ENCODE measurements at regions not wholly inside any gene's neighbourhood (a gene's known extent, or its start where the extent isn't known, plus 50 kb on each side); places are given as distances from the start of the nearest gene placed in this dataset.

DNA sequence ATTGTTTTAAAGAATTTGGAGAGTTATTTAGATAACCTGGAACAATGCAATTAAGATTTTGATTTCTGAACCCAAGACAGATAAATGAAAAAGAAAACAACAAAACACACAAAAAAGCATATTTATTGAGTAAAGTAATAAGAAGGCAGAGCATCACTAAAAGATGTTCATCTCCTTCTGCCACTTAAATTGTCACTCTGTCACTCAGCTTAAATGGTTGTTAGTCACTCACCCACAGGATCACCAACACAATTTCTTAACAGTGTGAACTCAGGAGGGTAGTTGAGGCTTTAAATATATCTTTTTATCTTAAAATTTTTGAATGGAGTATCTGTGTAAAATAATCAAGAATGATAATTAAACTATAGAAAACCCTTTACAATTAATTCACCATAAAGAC, 1215.5 kb upstream of the PCDH20 start:
- DNase-seq (no peak), ATAC-seq (ENCODE audit: poor library complexity) (no peak)
- intact Hi-C loops (cut with DNase I), result no loop called here

DNA sequence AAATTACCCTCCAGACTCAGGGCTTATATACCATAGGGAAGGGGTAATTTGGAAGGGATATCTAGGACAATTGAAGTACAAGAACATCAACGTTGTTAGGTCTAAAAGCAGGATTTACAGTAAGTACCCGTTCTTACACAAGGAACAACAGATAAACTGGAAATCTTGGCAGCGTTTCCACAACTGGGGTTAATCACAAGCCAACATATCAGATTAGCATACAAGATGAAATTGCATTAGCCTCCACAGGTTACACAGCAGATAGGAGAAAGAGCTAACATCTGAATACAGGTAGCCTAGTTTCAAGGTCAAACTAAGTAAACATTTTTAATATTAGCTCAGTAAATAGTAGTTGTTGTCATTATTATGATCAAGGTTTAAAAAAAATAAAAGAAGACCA, 1214.0 kb upstream of the PCDH20 start:
- ATAC-seq (ENCODE audit: poor library complexity), result no peak
- intact Hi-C loops (cut with DNase I), result no loop called here
- no peak for DNase-seq

DNA sequence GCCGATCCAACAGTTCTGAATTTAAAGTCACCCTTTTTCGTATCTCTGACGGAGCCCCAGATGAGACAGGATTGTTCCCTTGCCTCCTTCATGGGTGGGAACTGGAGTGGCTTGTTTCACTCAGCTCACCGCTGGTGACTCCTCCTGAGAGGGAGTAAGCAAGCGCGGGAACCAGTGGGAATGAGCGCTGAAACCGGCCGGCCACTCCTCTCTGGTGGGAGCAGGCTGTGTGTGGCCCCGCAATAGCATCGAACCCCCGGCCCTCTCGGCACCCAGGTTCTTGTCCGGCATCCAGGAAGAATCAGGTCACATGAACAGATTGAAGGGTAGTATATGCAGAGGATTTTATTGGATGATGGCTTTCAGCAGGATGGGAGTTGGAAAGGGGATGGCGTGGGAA, 1211.6 kb upstream of the PCDH20 start:
- DNase-seq, result no peak
- intact Hi-C loops (cut with DNase I), result no loop called here
- no peak for ATAC-seq (ENCODE audit: poor library complexity)

DNA sequence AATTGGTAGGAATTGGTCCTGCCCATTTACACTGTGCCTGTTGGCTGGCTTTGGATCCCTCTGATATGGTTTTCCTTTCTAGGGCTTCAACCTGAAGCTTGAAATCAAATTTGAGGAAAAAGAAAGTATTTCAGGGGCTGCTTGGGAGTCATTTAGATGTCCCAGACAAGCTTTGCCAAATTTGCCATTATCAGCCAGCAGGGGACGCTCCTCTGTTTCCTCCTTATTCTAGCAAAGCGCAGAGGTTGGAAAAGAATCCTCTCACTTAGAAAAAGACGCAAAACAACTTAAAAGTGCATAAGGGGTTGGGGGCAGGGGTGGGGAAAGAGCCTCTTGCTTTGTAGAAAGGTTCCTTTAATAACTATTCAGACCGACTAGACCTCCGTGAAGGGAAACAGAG, 1211.1 kb upstream of the PCDH20 start:
- intact Hi-C loops (cut with DNase I), result no loop called here
- no peak for DNase-seq
- no peak for ATAC-seq (ENCODE audit: poor library complexity)

DNA sequence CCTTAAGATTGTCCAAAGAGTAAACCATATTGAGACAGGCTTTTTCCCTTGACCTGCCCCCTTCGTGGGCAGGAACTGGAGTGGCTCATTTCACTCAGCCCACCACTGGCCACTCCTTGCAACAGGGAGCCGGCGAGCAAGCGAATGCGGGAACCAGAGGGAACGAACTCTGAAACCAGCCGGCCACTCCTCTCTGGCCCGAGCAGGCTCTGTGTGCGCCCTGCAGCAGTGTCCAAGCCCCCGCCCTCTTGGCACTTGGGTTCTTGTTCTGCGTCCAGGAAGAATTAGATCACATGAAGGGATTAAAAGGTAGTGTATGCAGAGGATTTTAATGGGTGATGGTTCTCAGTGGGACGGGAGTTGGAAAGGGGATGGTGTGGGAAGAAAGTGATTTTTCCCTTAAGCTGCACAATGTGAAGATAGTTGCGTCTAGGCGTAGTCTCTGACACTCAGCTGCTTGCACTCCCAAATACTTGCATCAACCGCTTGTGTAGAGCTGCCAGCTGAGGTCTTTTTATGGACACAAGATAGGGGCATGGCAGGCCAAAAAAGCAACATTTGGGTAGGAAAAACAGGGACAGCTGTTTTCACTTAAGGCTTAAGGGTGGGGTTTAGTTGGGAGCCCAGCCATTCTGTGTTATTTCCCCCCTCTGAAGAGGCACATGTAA, 1209.7 kb upstream of the PCDH20 start:
- ATAC-seq (ENCODE audit: poor library complexity), result no peak
- DNase-seq, result no peak
- intact Hi-C loops (cut with DNase I), result no loop called here

DNA sequence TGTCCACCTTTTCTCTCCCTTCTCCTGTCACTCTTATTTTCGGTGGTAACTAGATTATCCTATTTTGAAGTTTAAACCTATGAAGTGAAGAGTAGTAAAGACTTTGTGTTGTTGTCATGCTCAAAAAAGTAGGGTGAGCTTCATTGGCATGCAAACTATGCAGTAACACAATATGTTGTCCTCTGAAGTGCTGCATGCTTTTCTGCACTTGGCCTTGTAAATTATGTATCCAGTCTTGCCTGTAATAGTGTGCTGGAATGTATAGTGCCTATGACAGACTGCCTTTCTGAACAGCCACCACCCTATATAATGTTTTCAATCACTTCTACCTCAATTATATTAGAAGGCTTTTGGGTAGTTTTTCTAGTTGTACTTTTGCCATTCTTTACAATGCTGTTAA, 1198.2 kb upstream of the PCDH20 start:
- no peak for DNase-seq
- no peak for ATAC-seq (ENCODE audit: poor library complexity)
- intact Hi-C loops (cut with DNase I), result no loop called here

DNA sequence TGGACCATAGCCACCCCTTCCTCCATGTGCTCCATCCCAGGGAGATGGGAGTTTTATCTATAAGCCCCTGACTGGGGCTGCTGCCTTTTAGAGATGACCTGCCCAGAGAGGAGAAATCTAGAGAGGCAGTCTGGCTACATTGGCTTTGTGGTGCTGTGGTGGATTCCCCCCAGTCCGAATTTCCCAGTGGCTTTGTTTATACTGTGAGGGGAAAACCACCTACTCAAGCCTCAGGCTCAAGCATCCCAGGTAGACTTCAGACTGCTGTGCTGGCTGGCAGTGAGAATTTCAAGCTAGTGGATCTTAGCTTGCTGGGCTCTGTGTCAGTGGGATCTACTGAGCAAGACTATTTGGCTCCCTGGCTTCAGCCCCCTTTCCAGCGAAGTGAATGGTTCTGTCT, 1195.7 kb upstream of the PCDH20 start:
- ATAC-seq (ENCODE audit: poor library complexity) (no peak), DNase-seq (no peak)
- intact Hi-C loops (cut with DNase I), result no loop called here

DNA sequence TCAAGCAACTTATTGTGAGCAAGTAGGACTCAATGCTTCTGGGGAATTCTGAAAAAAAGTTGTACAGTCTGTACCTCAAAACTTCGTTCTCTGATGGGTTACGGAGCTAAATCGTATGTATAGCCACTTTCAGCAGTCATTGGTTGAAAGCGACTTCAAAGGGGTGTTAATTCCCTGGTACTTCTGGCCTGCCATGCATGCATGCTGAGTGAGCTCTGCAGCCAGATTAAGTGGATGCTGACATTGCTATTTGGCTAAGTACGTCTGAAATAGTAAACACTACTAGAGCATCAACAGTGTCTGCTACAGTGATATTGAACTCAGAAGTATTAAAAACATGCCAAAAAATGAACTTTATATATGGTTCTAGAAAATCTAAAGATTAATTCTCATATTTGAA, 1183.1 kb upstream of the PCDH20 start:
- intact Hi-C loops (cut with DNase I), result no loop called here
- ATAC-seq (ENCODE audit: poor library complexity) (no peak), DNase-seq (no peak)

DNA sequence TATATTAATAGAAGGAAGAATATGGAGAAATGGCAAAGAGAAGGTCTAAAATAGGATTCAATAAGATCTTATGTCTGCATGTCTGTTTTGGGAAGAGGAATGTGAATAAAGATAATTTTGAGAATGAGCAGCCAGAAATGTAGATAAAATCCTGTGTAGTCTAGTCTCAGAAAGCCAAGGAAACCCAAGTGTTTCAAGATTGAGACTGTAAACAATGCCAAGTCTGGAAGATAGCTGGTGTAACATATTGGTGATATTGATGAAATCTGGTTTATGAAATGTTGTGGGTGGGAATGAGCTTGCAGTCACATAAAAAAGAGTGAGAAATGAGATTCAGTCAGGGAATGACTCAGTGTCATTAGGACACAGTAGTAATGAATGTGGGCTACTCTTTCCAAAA, 1180.3 kb upstream of the PCDH20 start:
- no peak for ATAC-seq (ENCODE audit: poor library complexity)
- intact Hi-C loops (cut with DNase I), result no loop called here
- no peak for DNase-seq

DNA sequence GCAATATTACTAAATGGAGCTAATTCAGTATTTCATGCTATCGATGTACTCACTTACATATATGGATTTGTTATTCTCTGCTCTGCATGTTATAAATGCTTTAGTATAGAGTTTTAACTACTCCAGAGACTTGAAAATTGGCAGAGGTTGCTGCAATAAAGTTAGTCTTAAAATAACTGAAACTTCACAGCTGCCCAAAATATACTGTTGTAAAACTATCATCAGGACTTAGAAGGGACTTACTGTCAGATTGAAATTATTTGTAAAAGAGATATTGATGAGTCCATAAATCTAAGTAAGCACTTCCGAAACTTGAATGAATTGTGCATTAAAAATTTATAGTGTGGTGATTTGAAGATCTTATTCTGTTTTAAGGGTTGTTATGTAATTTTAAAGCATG, 1178.2 kb upstream of the PCDH20 start:
- no peak for ATAC-seq (ENCODE audit: poor library complexity)
- intact Hi-C loops (cut with DNase I), result no loop called here

DNA sequence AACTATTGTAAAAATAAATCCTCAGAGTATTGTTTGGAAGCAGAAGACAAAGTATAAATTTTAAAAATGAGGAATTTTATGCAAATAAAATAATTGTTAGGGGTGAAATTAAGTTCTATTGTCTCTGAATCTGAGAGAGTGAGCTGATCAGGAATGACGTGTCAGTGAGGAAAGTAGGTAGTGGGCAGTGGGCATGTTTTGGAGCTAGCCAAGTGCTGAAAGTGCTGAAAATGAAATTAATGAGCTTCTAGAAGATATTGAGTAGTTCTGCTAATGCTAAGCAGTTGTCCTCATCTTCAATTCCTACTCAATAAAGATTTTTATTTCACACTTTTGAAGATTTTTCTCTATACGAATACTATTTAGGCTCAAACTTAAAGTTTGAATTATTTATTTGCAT, 1167.8 kb upstream of the PCDH20 start:
- intact Hi-C loops (cut with DNase I), result no loop called here
- DNase-seq, result no peak
- no peak for ATAC-seq (ENCODE audit: poor library complexity)

More for the DNA sequence above, 1178.2 kb upstream of the PCDH20 start:
- no peak for DNase-seq

DNA sequence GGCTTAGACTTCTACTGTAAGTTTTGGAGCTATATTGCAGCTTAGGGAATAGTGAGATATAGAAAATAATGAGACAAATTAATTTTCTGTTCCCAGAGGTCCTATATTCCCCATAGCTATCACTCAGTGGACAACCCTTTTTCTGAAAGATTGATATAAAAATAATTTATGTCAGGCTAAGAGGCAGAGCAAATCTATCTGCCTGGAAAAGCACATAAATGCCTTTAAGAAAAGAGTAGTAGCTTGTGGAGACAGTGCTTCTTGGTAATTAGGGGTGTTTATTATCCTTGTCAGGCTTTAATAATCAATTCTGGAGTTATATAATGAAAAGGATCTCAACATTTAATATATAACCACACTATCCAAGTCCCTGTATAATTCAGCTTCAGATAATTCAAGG, 1162.8 kb upstream of the PCDH20 start:
- DNase-seq, result no peak
- intact Hi-C loops (cut with DNase I), result no loop called here
- ATAC-seq (ENCODE audit: poor library complexity), result no peak

DNA sequence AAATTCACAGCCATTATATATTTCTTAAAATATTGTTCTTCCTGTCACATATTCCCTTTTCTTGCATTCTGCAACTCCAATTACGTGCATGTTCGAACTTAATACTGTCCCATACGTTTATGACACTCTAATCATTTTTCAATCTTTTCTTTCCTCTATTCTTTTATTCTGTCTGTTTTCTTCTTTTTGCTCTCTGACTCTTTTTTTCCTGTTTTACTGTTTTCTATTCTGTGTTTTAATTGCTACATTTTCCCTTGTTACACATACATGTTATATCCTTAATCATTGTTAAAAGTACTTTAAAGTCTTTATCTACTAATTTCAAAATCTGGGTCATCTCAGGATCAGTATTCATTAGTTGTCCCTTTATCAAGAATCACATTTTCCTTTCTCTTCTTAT, 1149.1 kb upstream of the PCDH20 start:
- ATAC-seq (ENCODE audit: poor library complexity) (no peak), DNase-seq (no peak)
- intact Hi-C loops (cut with DNase I), result no loop called here

DNA sequence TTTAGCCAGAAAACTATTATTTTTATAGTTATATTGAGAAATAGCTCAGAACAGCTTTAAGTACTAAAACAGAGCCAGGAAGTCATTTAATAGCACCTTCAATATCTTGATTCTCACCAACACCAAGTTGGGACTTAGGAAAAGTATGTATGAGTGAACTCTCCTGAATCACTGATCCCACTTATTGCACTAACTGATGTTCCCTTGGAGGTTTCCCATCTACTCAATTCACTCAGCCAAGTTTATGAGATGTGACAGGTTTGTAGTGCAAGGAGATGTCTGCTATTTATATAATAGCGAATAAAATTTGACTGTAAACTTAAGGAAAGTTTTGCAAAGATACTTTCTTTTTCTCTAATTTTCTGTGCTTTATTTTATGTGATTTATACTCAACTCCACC, 1147.6 kb upstream of the PCDH20 start:
- intact Hi-C loops (cut with DNase I), result no loop called here
- no peak for ATAC-seq (ENCODE audit: poor library complexity)
- DNase-seq, result no peak

DNA sequence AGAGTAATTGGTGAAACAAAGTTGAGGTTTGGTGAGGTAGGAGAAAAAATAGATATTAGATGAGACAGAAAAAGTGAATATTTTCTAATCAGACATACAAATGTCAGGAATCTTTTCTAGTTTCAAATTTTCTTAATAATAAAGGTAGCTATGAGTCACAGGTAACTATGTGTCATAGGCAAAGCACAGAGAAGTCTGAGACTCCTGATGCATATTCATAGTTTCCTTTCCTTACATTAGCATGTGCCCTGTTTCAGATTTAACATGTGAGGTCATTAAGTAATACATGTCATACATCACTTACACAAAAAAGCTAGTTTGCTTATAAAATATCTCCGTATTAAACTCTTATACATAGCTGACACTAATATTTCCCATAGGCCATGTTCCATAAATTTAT, 1141.3 kb upstream of the PCDH20 start:
- ATAC-seq (ENCODE audit: poor library complexity), result no peak
- no peak for DNase-seq
- intact Hi-C loops (cut with DNase I), result no loop called here

DNA sequence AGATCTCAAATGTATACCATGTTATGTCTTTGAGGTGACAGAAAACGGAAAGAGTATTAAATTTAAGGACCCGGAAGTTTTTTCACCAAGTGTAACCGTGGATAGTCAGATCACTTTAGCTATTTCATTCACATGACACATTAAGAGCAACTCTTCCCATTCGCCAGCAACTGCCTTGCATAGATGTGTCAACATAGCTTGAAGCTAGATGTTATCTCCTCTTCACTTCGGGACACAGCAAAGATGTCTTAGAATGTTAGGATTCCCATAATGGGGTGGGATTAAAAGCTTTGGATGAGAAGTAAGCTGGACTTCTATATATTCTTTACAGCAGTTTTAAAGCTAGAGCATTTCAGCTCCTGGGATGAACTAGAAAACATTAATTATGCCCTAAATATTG, 1135.9 kb upstream of the PCDH20 start:
- no peak for DNase-seq
- ATAC-seq (ENCODE audit: poor library complexity), result no peak
- intact Hi-C loops (cut with DNase I), result no loop called here

DNA sequence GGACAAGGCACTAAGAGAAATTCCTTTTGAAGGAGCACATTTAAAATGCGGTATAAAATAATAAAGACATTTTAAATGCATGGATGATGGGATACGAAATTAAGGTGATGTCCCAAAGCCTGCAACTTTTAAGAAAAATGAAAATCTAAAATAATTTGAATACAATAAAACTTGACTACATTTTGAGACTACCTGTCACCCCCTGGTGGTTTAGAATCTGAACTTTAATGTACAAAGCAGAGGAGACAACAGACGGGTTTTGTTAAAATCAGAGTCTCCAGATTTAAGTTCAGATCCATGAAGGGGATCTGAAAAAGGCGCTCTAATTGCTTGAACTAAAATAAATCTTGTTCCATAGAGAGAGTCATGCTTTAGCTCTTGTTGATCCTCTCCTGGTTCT, 1129.3 kb upstream of the PCDH20 start:
- intact Hi-C loops (cut with DNase I), result no loop called here
- ATAC-seq (ENCODE audit: poor library complexity) (no peak), DNase-seq (no peak)

DNA sequence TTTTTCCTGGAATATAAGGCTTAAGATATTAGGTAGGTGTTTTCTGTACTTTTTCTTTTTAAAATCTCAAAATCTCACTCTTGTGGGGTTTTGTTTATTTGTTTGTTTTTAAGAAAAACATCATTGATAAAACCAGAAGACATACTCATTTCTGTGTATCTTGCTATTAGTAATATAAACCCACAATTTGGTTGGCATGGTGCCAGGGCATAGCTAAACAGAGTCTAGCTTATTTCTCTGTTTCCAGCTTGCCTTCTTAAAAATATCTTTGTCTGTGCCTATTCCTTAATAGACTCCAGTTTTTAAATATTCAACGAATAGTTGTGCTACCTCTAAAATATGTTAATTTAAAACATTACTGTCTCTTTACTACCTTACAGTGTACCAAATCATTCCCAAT, 1121.9 kb upstream of the PCDH20 start:
- intact Hi-C loops (cut with DNase I), result no loop called here
- ATAC-seq (ENCODE audit: poor library complexity), result no peak
- DNase-seq, result no peak

DNA sequence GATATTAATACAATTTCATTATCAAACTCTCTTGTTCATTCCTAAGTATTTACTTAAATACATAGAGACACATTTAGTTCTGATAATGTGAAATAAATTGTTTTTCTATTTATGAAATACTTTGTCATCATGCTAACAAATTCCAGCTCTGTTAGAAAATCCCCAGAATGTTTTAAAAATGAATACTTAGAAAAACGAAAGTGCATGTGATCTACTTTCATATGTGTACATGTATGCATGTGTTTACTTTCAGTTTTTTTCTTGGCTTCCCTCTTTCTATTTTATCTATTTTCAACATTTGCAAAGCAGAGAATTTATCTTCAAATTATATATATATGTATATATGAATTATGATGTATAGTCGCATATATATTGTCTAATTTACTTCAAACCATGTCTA, 1110.0 kb upstream of the PCDH20 start:
- ATAC-seq (ENCODE audit: poor library complexity) (no peak), DNase-seq (no peak)
- intact Hi-C loops (cut with DNase I), result no loop called here

DNA sequence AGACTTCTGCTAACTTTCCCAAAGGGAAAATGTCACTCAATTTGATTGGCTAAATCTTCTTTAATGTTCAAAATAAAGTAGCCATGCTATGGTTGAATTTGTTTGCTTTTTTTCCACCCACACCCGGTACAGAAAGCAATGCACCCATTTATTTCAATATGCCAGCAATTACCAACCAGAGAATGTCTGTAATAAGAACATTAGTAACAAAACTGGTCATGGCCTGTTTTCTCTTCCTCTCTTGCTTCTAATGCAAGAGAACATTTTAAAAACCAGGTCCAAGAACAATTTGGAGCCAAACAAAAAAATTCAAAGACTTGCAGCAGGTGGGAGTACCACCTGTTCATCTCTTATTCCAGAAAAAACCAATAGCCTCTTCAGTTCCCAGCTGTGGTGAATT, 1108.8 kb upstream of the PCDH20 start:
- DNase-seq (no peak), ATAC-seq (ENCODE audit: poor library complexity) (no peak)
- intact Hi-C loops (cut with DNase I), result no loop called here

DNA sequence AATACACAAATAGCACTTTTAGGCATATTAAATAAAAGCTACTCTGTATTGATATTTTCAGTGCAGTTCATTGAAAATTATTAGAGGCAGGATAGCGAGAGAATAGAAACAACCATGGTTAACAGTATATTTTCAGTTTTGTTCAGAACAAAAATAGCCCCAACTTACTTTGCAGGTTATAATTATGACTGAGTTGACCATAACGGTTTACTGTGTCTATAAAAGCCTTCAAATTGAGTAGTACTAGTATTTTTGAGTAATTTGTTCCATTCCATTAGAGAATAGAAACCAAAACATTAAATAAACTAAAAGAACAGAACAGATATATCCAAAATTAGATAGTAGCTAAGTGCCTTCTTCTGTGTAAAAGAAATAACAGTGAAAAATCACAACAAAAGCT, 1108.4 kb upstream of the PCDH20 start:
- intact Hi-C loops (cut with DNase I), result no loop called here
- DNase-seq (no peak), ATAC-seq (ENCODE audit: poor library complexity) (no peak)
